ENCODE measurements at regions not wholly inside any gene's neighbourhood (a gene's known extent, or its start where the extent isn't known, plus 50 kb on each side); places are given as distances from the start of the nearest gene placed in this dataset.

DNA sequence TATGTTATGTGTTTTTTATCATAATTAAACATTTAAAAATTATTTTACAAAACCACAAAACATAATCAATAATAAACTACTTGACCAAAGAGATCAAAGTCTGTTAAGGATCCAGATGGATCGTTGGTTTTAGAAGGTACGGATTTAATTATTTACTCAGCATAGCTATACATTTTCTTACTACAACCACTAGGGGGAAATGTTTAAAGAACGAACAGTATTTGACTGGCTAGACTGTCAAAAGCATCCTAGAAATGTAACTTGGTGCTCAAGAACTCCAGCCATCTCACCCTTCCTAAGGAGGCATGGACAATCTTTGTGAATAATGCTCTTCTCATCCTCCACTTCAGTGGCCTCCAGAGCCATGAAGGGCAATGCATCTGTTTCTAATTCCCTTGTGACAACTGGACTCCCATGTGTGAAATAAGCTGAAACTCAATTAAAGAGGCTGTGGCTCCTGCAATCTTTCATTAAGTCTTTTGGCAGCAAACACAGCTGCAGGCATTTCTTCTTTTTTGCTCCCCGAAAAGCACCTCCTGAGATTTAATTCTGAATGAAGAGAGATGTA is 94.7 kb upstream of the TUSC7 start:
- Histone ChIP-seq H3K27me3 (ENCODE audit: insufficient read depth, low read depth, severe bottlenecking) (peaks cover 5% of the 10 kb centered on the region), H3K36me3 (no peaks in the 10 kb centered on the region), H3K4me3 (ENCODE audit: low read depth, low read length) (no peak overlapping the region), H3K9me3 (ENCODE audit: severe bottlenecking) (peaks cover 3% of the 10 kb centered on the region), H3K27ac (no peak overlapping the region)
- no peak for DNase-seq
- TF ChIP-seq, protein P1, sequence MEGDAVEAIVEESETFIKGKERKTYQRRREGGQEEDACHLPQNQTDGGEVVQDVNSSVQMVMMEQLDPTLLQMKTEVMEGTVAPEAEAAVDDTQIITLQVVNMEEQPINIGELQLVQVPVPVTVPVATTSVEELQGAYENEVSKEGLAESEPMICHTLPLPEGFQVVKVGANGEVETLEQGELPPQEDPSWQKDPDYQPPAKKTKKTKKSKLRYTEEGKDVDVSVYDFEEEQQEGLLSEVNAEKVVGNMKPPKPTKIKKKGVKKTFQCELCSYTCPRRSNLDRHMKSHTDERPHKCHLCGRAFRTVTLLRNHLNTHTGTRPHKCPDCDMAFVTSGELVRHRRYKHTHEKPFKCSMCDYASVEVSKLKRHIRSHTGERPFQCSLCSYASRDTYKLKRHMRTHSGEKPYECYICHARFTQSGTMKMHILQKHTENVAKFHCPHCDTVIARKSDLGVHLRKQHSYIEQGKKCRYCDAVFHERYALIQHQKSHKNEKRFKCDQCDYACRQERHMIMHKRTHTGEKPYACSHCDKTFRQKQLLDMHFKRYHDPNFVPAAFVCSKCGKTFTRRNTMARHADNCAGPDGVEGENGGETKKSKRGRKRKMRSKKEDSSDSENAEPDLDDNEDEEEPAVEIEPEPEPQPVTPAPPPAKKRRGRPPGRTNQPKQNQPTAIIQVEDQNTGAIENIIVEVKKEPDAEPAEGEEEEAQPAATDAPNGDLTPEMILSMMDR (IDR thresholded peaks at IDR 0.05; ENCODE audit: low read depth, low read length), result no peak

DNA sequence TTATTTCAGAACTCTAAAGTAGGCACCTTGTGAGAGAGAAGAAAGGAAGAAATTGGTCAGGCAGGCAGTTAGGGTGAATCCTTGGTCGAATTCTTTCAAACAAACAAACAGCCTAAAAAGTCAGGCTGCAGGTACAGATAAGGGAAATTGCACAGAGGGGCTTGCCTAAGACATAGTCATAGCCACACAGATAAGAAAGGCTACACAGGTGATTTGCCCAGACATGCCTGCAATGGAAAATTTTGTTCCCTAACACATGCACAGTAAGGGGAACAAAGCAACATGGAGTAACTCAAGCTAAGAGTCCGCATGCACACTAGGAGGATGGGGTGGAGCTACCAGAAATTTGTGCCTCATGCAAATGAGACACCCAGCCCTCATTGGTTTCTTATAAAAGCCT is 91.4 kb upstream of the TUSC7 start:
- H3K27ac ChIP-seq, result no peak overlapping the region
- TF ChIP-seq, protein P1 (IDR thresholded peaks at IDR 0.05; ENCODE audit: low read depth, low read length), result no peak
- peaks cover 5% of the 10 kb centered on the region for H3K27me3 ChIP-seq (ENCODE audit: insufficient read depth, low read depth, severe bottlenecking)
- no peaks in the 10 kb centered on the region for H3K36me3 ChIP-seq
- H3K4me3 ChIP-seq (ENCODE audit: low read depth, low read length), result no peak overlapping the region
- no peaks in the 10 kb centered on the region for H3K9me3 ChIP-seq (ENCODE audit: severe bottlenecking)
- DNase-seq, result no peak

DNA sequence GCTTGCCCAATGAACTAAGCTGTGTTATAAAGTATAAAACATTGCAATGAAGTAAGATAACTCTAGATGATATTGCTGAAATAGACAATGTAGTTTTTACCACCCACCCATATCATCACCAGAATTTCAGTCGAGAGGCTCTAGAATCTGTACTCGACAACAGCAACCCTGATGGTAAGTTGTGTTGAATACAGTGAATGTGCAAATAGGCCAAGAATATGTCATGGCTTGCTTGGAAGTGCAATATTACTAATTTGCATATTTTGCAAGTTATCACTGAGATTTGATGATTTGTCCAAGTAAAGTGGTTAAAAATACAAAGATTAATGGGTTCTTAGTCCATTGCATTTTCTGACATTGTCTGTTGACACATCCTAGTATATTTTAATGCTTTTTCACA is 90.6 kb upstream of the TUSC7 start:
- Histone ChIP-seq H3K27ac (no peak overlapping the region), H3K9me3 (ENCODE audit: severe bottlenecking) (peaks cover under 1% of the 10 kb centered on the region), H3K36me3 (no peaks in the 10 kb centered on the region), H3K27me3 (ENCODE audit: insufficient read depth, low read depth, severe bottlenecking) (peaks cover 5% of the 10 kb centered on the region), H3K4me3 (ENCODE audit: low read depth, low read length) (no peak overlapping the region)
- DNase-seq, result no peak
- TF ChIP-seq, protein P1 (IDR thresholded peaks at IDR 0.05; ENCODE audit: low read depth, low read length), result no peak

GRCh38 chr3:116630494-116630893 is 79.1 kb upstream of the TUSC7 start:
- Histone ChIP-seq H3K36me3 (no peaks in the 10 kb centered on the region), H3K9me3 (ENCODE audit: severe bottlenecking) (peaks cover 5% of the 10 kb centered on the region), H3K27ac (no peak overlapping the region), H3K4me3 (ENCODE audit: low read depth, low read length) (no peak overlapping the region), H3K27me3 (ENCODE audit: insufficient read depth, low read depth, severe bottlenecking) (no peaks in the 10 kb centered on the region)
- TF ChIP-seq, protein P1 (IDR thresholded peaks at IDR 0.05; ENCODE audit: low read depth, low read length), result no peak
- no peak for DNase-seq

DNA sequence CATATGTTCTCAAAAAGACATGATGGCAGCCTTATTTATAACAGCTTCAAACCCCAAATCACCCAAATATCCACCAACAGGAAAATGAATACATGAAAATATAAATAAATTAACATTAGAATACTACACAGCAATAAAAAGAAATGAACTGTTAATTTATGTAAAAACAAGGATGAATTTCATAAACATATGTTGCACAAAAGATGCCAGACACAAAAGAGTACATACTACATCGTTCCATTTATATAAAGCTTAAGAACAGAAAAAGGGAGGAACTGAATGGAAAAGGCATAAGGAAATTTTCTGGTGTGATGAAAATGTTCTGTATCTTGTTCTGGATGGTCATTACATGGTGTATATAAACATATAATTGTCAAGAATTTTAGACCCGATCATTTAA is 69.9 kb upstream of the TUSC7 start:
- no peak for DNase-seq
- Histone ChIP-seq H3K9me3 (ENCODE audit: severe bottlenecking) (no peaks in the 10 kb centered on the region), H3K36me3 (no peaks in the 10 kb centered on the region), H3K27ac (no peak overlapping the region), H3K4me3 (ENCODE audit: low read depth, low read length) (no peak overlapping the region), H3K27me3 (ENCODE audit: insufficient read depth, low read depth, severe bottlenecking) (no peaks in the 10 kb centered on the region)
- TF ChIP-seq, protein P1 (IDR thresholded peaks at IDR 0.05; ENCODE audit: low read depth, low read length), result no peak

- H3K36me3 ChIP-seq, result no peaks in the 10 kb centered on the region
- H3K27ac ChIP-seq, result no peak overlapping the region
- H3K9me3 ChIP-seq (ENCODE audit: severe bottlenecking), result no peaks in the 10 kb centered on the region
- no peak overlapping the region for H3K4me3 ChIP-seq (ENCODE audit: low read depth, low read length)
- DNase-seq, result no peak
- TF ChIP-seq, protein P1 (IDR thresholded peaks at IDR 0.05; ENCODE audit: low read depth, low read length), result no peak
- no peaks in the 10 kb centered on the region for H3K27me3 ChIP-seq (ENCODE audit: insufficient read depth, low read depth, severe bottlenecking)
Measured at GRCh38 chr3:116640109-116640508, 69.5 kb upstream of the TUSC7 start.
